IPS-15b (cell line): ENCODE measurements at regions not wholly inside any gene's neighbourhood (a gene's known extent, or its start where the extent isn't known, plus 50 kb on each side); places are given as distances from the start of the nearest gene placed in this dataset.

Experiments used
- H3K27me3 ChIP-seq: one replicate; pipeline ENCODE4 v1.6.1; 2013; ENCODE audit warnings: low read length; ENCODE audit not compliant: control insufficient read depth, insufficient read depth
- H3K36me3 ChIP-seq: one replicate; pipeline ENCODE4 v1.6.1; 2013; ENCODE audit warnings: low read length; ENCODE audit not compliant: control insufficient read depth, insufficient read depth
- H3K4me1 ChIP-seq: one replicate; pipeline ENCODE4 v1.6.1; 2013; ENCODE audit warnings: mild to moderate bottlenecking, low read length; ENCODE audit not compliant: control insufficient read depth, insufficient read depth
- H3K4me3 ChIP-seq: one replicate; pipeline ENCODE4 v1.5.1; 2013; ENCODE audit warnings: low read depth, low read length
- H3K9ac ChIP-seq: one replicate; pipeline ENCODE4 v1.6.1; 2013; ENCODE audit warnings: low read depth, mild to moderate bottlenecking, low read length
- H3K9me3 ChIP-seq: one replicate; pipeline ENCODE4 v1.6.1; 2013; ENCODE audit warnings: mild to moderate bottlenecking, low read length; ENCODE audit not compliant: control insufficient read depth, insufficient read depth

GRCh38 chr1:55284856-55285255 is 69.7 kb upstream of the USP24 start:
- Histone ChIP-seq H3K36me3 (no peaks in the 10 kb centered on the region), H3K4me3 (no peak overlapping the region), H3K4me1 (no peaks in the 10 kb centered on the region), H3K9ac (no peak overlapping the region), H3K27me3 (no peaks in the 10 kb centered on the region), H3K9me3 (no peaks in the 10 kb centered on the region)

- peaks cover 3% of the 10 kb centered on the region for H3K4me1 ChIP-seq
- H3K4me3 ChIP-seq, result no peak overlapping the region
- no peaks in the 10 kb centered on the region for H3K27me3 ChIP-seq
- H3K9me3 ChIP-seq, result no peaks in the 10 kb centered on the region
- H3K36me3 ChIP-seq, result no peaks in the 10 kb centered on the region
- H3K9ac ChIP-seq, result no peak overlapping the region
Measured at GRCh38 chr1:55282058-55282457, 66.9 kb upstream of the USP24 start.

- H3K27me3 ChIP-seq, result no peaks in the 10 kb centered on the region
- H3K4me3 ChIP-seq, result no peak overlapping the region
- H3K4me1 ChIP-seq, result peaks cover 8% of the 10 kb centered on the region
- no peaks in the 10 kb centered on the region for H3K9me3 ChIP-seq
- no peaks in the 10 kb centered on the region for H3K36me3 ChIP-seq
- H3K9ac ChIP-seq, result no peak overlapping the region
Measured at GRCh38 chr1:55280731-55281130, 65.6 kb upstream of the USP24 start.

- H3K9ac ChIP-seq, result no peak overlapping the region
- no peak overlapping the region for H3K4me3 ChIP-seq
- no peaks in the 10 kb centered on the region for H3K36me3 ChIP-seq
- H3K27me3 ChIP-seq, result no peaks in the 10 kb centered on the region
- peaks cover 8% of the 10 kb centered on the region for H3K4me1 ChIP-seq
- H3K9me3 ChIP-seq, result no peaks in the 10 kb centered on the region
Measured at GRCh38 chr1:55279627-55280026, 64.5 kb upstream of the USP24 start.

- Histone ChIP-seq H3K27me3 (no peaks in the 10 kb centered on the region), H3K9me3 (no peaks in the 10 kb centered on the region), H3K4me3 (no peak overlapping the region), H3K9ac (no peak overlapping the region), H3K36me3 (no peaks in the 10 kb centered on the region), H3K4me1 (peaks cover 8% of the 10 kb centered on the region)
Measured at GRCh38 chr1:55278378-55278777, 63.2 kb upstream of the USP24 start.

- H3K27me3 ChIP-seq, result no peaks in the 10 kb centered on the region
- H3K4me3 ChIP-seq, result no peak overlapping the region
- no peak overlapping the region for H3K9ac ChIP-seq
- H3K4me1 ChIP-seq, result peaks cover 8% of the 10 kb centered on the region
- H3K36me3 ChIP-seq, result no peaks in the 10 kb centered on the region
- H3K9me3 ChIP-seq, result no peaks in the 10 kb centered on the region
Measured at GRCh38 chr1:55277377-55278130, 62.4 kb upstream of the USP24 start.

- Histone ChIP-seq H3K36me3 (no peaks in the 10 kb centered on the region), H3K9ac (no peak overlapping the region), H3K4me3 (no peak overlapping the region), H3K27me3 (no peaks in the 10 kb centered on the region), H3K9me3 (no peaks in the 10 kb centered on the region), H3K4me1 (peaks cover 8% of the 10 kb centered on the region)
Measured at GRCh38 chr1:55276671-55277376, 61.7 kb upstream of the USP24 start.

GRCh38 chr1:55275941-55276341 is 60.8 kb upstream of the USP24 start:
- Histone ChIP-seq H3K4me1 (peaks cover 8% of the 10 kb centered on the region), H3K9ac (no peak overlapping the region), H3K36me3 (no peaks in the 10 kb centered on the region), H3K9me3 (no peaks in the 10 kb centered on the region), H3K4me3 (no peak overlapping the region), H3K27me3 (no peaks in the 10 kb centered on the region)

- H3K9ac ChIP-seq, result no peak overlapping the region
- peaks cover 8% of the 10 kb centered on the region for H3K4me1 ChIP-seq
- H3K36me3 ChIP-seq, result no peaks in the 10 kb centered on the region
- no peak overlapping the region for H3K4me3 ChIP-seq
- no peaks in the 10 kb centered on the region for H3K9me3 ChIP-seq
- no peaks in the 10 kb centered on the region for H3K27me3 ChIP-seq
Measured at GRCh38 chr1:55275151-55275748, 60.1 kb upstream of the USP24 start.

- no peak overlapping the region for H3K4me3 ChIP-seq
- no peaks in the 10 kb centered on the region for H3K9me3 ChIP-seq
- H3K9ac ChIP-seq, result no peak overlapping the region
- H3K36me3 ChIP-seq, result no peaks in the 10 kb centered on the region
- peaks cover 8% of the 10 kb centered on the region for H3K4me1 ChIP-seq
- no peaks in the 10 kb centered on the region for H3K27me3 ChIP-seq
Measured at GRCh38 chr1:55272994-55273393, 57.8 kb upstream of the USP24 start.
